Glutamatergic neuron (in vitro differentiated cells): ENCODE measurements at regions not wholly inside any gene's neighbourhood (a gene's known extent, or its start where the extent isn't known, plus 50 kb on each side); places are given as distances from the start of the nearest gene placed in this dataset.

ENCODE experiments used
- DNase-seq: peaks from one replicate; pipeline ENCODE4 v3.0.0; 2022
- H3K27ac Mint-ChIP-seq: one replicate; pipeline ENCODE4 v1.8.0; 2020; ENCODE audit warnings: mild to moderate bottlenecking, mixed read lengths, inconsistent platforms; ENCODE audit not compliant: unreplicated experiment
- H3K27me3 Mint-ChIP-seq: one replicate; pipeline ENCODE4 v1.8.0; 2020; ENCODE audit warnings: mild to moderate bottlenecking, moderate library complexity, mixed read lengths, inconsistent platforms; ENCODE audit not compliant: unreplicated experiment
- H3K36me3 Mint-ChIP-seq: one replicate; pipeline ENCODE4 v1.8.0; 2020; ENCODE audit warnings: mild to moderate bottlenecking, mixed read lengths, inconsistent platforms; ENCODE audit not compliant: unreplicated experiment
- H3K4me1 Mint-ChIP-seq: one replicate; pipeline ENCODE4 v1.8.0; 2020; ENCODE audit warnings: mild to moderate bottlenecking, low read depth, mixed read lengths, inconsistent platforms; ENCODE audit not compliant: unreplicated experiment
- H3K4me3 Mint-ChIP-seq: one replicate; pipeline ENCODE4 v1.8.0; 2020; ENCODE audit warnings: mild to moderate bottlenecking, mixed read lengths, inconsistent platforms; ENCODE audit not compliant: unreplicated experiment
- H3K9me3 Mint-ChIP-seq: one replicate; pipeline ENCODE4 v1.8.0; 2020; ENCODE audit warnings: mild to moderate bottlenecking, moderate library complexity, mixed read lengths, inconsistent platforms; ENCODE audit not compliant: unreplicated experiment
- TF ChIP-seq, protein P1 (sequence below): fragments of 200-600 bp; sonication (generic); IDR thresholded peaks from one replicate; pipeline ENCODE4 v1.5.0; 2021; ENCODE audit not compliant: partially characterized antibody, unreplicated experiment

DNA sequence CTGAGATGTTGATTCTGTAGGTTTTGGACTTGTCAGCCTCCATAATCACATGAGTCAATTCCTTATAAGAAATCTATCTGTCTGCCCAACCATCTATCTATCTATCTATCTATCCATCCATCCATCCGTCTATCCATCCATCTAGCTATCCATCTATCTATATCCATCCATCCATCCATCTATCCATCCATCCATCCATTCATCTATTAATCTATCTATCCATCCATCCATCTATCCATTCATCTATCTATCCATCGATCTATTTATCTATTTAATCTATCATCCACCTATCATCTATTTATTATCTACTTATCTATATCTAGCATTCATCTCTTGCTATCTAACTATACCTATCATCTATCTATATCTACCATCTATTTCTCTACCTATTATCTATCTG is 357.2 kb upstream of the ZNF507 start:
- no peaks in the 10 kb centered on the region for H3K4me1 Mint-ChIP-seq
- H3K9me3 Mint-ChIP-seq = peaks cover 5% of the 10 kb centered on the region
- H3K4me3 Mint-ChIP-seq = no peak overlapping the region
- TF ChIP-seq, protein P1, sequence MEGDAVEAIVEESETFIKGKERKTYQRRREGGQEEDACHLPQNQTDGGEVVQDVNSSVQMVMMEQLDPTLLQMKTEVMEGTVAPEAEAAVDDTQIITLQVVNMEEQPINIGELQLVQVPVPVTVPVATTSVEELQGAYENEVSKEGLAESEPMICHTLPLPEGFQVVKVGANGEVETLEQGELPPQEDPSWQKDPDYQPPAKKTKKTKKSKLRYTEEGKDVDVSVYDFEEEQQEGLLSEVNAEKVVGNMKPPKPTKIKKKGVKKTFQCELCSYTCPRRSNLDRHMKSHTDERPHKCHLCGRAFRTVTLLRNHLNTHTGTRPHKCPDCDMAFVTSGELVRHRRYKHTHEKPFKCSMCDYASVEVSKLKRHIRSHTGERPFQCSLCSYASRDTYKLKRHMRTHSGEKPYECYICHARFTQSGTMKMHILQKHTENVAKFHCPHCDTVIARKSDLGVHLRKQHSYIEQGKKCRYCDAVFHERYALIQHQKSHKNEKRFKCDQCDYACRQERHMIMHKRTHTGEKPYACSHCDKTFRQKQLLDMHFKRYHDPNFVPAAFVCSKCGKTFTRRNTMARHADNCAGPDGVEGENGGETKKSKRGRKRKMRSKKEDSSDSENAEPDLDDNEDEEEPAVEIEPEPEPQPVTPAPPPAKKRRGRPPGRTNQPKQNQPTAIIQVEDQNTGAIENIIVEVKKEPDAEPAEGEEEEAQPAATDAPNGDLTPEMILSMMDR = no peak
- DNase-seq = no peak
- no peak overlapping the region for H3K27ac Mint-ChIP-seq
- H3K36me3 Mint-ChIP-seq = no peaks in the 10 kb centered on the region
- peaks cover 5% of the 10 kb centered on the region for H3K27me3 Mint-ChIP-seq

DNA sequence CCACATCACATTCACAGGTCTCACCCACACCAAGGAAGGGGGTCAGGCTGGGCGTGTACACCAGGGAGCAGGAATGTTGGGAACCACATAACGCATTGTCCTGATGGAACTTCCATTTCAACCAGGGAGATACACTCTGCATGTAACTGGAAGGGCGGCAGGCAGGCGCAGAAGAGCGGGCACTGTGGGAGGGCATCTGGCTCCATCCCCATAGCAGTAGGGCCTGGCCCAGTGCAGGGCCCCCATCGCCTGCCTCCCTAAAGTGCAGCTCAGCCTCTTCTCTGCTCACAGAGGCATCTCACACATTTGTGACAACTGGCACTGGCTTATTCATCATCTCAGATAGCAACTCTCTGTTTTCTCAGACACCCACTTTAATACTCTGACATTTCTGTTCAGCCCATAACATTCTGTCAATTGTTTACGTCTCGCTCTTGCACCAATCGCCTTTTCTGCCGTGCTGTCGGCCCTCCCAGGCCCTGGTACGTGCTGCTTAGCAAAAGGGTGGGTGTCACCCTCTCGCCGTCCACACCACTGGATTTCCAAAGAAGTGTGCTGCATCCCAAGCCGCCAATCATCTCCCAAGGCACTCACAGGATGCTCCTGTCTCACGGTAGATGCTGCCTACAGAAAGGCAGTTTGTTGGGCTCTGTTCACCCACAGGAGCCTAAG is 353.3 kb upstream of the ZNF507 start:
- TF ChIP-seq, protein P1 = no peak
- Mint-ChIP-seq H3K4me1 (no peaks in the 10 kb centered on the region), H3K27ac (no peak overlapping the region), H3K9me3 (peaks cover 1% of the 10 kb centered on the region), H3K4me3 (no peak overlapping the region), H3K27me3 (peaks cover 3% of the 10 kb centered on the region), H3K36me3 (no peaks in the 10 kb centered on the region)
- DNase-seq = no peak

DNA sequence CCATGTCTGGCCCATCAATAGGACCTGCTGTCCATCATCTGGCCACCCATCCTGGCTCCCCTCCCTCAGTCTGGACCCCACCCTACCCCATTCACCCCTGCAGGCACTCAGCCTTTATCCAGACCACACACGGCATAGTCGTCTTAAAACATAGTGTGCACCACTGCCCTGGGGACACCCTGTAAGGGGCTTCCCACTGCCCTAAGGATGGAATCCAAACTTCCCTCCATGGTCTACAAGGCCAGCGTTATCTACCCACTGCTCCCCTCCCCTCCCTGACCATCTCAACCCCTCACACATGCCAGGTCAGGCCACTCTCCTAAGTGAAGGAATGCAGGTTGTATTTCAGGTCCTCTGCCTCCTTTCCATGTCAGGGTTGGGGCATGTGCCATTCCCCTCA is 352.7 kb upstream of the ZNF507 start:
- Mint-ChIP-seq H3K4me3 (no peak overlapping the region), H3K27ac (no peak overlapping the region), H3K9me3 (peaks cover 1% of the 10 kb centered on the region), H3K36me3 (no peaks in the 10 kb centered on the region), H3K4me1 (no peaks in the 10 kb centered on the region), H3K27me3 (peaks cover 3% of the 10 kb centered on the region)
- TF ChIP-seq, protein P1 = no peak
- no peak for DNase-seq

DNA sequence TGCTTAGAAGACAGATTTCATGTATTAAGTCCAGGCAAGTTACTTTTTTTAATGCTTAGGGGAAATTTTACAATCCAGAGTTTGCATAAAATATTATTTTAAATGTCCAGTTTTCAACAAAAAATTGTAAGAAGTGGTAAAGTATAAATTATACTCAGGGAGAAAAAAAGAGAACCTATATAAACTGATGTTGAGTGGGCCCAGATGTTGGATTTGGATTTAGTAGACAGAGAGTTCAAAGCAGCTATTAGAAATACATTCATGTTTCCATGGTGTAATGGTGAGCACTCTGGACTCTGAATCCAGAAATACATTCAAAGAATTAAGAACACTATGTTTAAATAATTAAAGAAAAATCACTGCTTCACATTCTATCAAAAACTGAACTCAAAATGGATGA is 349.9 kb upstream of the ZNF507 start:
- TF ChIP-seq, protein P1 = no peak
- Mint-ChIP-seq H3K27me3 (peaks cover 1% of the 10 kb centered on the region), H3K36me3 (no peaks in the 10 kb centered on the region), H3K4me3 (no peak overlapping the region), H3K4me1 (no peaks in the 10 kb centered on the region), H3K9me3 (peaks cover 1% of the 10 kb centered on the region), H3K27ac (no peak overlapping the region)
- no peak for DNase-seq

DNA sequence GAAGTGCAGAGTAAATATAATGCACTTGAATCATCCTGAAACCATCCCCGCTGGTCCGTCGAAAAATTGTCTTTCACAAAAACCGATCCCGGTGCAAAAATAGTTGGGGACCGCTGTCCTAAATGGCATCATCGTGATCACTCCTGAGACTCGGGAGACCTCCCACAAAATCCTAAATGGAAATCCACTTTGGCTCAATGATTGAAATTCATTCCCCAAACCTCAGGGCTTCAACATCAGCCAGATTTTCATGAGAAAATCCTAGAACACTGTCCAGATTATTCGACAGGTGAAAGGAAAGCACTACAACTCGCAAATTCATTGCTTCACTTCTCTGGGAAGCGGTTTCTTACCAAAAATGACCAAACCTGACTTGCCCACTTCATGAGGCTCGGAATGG is 335.3 kb upstream of the ZNF507 start:
- no peaks in the 10 kb centered on the region for H3K27me3 Mint-ChIP-seq

More for the DNA sequence above, 335.3 kb upstream of the ZNF507 start:
- Mint-ChIP-seq H3K9me3 (peaks cover 1% of the 10 kb centered on the region), H3K36me3 (no peaks in the 10 kb centered on the region), H3K27ac (no peak overlapping the region), H3K4me1 (peaks cover 10% of the 10 kb centered on the region), H3K4me3 (no peak overlapping the region)
- DNase-seq = no peak
- TF ChIP-seq, protein P1 = no peak
